B cell (primary cell): ENCODE measurements at regions not wholly inside any gene's neighbourhood (a gene's known extent, or its start where the extent isn't known, plus 50 kb on each side); places are given as distances from the start of the nearest gene placed in this dataset.

Experiments
- EZH2 ChIP-seq: IDR thresholded peaks from 2 replicates; pipeline ENCODE4 v1.6.1; 2012; ENCODE audit warnings: borderline replicate concordance, low read depth, mild to moderate bottlenecking, moderate library complexity, low read length; ENCODE audit not compliant: insufficient read depth, poor library complexity, severe bottlenecking
- TF ChIP-seq, protein P1 (sequence below): fragments of 200-600 bp; IDR thresholded peaks from one replicate; pipeline ENCODE4 v1.8.0; 2022; ENCODE audit warnings: antibody characterized with exemption, mild to moderate bottlenecking

DNA sequence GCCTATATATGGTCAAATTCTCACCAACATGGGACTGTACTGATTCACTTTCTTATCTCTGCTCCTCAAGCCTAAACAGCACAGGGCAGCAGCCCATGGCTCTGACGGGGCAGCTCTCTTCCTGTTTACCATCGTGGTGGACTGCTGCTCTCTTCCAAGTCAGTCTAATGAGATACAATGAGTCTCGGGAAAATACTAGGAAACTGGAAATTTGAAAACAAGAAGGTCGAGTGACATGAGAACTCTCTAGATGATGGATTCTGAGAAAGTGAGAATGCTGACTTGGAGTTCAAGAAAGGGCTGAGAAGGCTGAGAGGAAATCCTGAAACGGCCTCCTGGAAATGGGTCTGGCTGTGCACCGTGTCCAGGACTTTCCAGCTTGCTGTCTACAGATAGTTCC lies 122.8 kb upstream of the ARGLU1 start:
- TF ChIP-seq, protein P1, sequence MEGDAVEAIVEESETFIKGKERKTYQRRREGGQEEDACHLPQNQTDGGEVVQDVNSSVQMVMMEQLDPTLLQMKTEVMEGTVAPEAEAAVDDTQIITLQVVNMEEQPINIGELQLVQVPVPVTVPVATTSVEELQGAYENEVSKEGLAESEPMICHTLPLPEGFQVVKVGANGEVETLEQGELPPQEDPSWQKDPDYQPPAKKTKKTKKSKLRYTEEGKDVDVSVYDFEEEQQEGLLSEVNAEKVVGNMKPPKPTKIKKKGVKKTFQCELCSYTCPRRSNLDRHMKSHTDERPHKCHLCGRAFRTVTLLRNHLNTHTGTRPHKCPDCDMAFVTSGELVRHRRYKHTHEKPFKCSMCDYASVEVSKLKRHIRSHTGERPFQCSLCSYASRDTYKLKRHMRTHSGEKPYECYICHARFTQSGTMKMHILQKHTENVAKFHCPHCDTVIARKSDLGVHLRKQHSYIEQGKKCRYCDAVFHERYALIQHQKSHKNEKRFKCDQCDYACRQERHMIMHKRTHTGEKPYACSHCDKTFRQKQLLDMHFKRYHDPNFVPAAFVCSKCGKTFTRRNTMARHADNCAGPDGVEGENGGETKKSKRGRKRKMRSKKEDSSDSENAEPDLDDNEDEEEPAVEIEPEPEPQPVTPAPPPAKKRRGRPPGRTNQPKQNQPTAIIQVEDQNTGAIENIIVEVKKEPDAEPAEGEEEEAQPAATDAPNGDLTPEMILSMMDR, result no peak
- no peak for TF ChIP-seq EZH2
